Large intestine (tissue), 3 donors: ENCODE measurements at regions not wholly inside any gene's neighbourhood (a gene's known extent, or its start where the extent isn't known, plus 50 kb on each side); places are given as distances from the start of the nearest gene placed in this dataset.

ENCODE experiments used
- DNase-seq, 2 donors: peaks; one replicate each; pipeline versions ENCODE4 v3.0.0 to v3.0.0-alpha.2; 2013
- H3K27ac ChIP-seq: one replicate; pipeline ENCODE4 v1.5.1; 2013; ENCODE audit warnings: low read length
- H3K27me3 ChIP-seq: 2 replicates; pipeline ENCODE4 v1.6.1; 2013; ENCODE audit warnings: low read length; ENCODE audit not compliant: control insufficient read depth, insufficient read depth
- H3K36me3 ChIP-seq: 2 replicates; pipeline ENCODE4 v1.6.1; 2013; ENCODE audit warnings: low read length; ENCODE audit not compliant: control insufficient read depth, insufficient read depth
- H3K4me1 ChIP-seq: one replicate; pipeline ENCODE4 v1.6.1; 2013; ENCODE audit warnings: low read length; ENCODE audit not compliant: control insufficient read depth, insufficient read depth
- H3K4me3 ChIP-seq: one replicate; pipeline ENCODE4 v1.5.1; 2013; ENCODE audit warnings: low read length
- H3K9me3 ChIP-seq: one replicate; pipeline ENCODE4 v1.6.1; 2013; ENCODE audit warnings: mild to moderate bottlenecking, low read depth, low read length, moderate library complexity; ENCODE audit not compliant: control insufficient read depth
- WGBS: methylation state at CpG from one replicate; pipeline ENCODE4 v1.1.5; 2013; ENCODE audit warnings: low lambda C conversion rate; ENCODE audit not compliant: insufficient coverage; 5-methylcytosine and 5-hydroxymethylcytosine counted together

DNA sequence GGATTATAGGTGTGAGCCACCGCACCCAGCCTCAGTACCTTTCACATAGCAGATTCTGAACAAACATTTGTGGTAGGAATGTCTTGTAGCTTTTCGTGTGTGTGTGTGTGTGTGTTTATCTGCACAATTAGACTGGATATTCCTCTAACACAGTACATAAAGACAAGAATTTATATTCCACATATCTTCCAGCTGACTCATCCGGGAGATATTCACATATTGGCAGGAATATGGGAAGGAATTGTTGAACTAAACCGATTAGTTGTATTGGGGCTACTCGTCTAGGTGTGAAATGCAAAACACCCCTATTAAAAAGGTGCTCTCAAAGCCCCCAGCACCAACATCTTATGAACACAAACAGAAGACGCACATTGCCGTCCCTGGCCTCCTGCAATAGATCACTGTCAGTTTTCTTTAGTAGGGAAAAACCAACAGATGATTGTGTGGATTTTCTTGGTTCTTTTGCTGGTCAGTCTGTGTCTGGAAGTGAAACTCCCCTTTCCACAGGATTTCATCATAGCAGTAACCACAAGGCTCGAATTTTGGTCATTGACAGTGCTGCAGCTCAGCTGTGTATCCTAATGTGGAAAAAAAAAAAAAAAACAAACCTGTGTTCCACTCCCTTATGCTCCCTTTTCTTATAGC is 208.5 kb upstream of the ACVR2A start:
- DNase-seq: peak in 1 of 2 donors; percentile 17
- Histone ChIP-seq H3K36me3 (no peaks in the 10 kb centered on the region), H3K27me3 (no peaks in the 10 kb centered on the region), H3K27ac (peak overlapping the region; percentile 11), H3K4me3 (no peak overlapping the region), H3K9me3 (no peaks in the 10 kb centered on the region), H3K4me1 (peaks cover 8% of the 10 kb centered on the region)
- WGBS: 87% methylated on average over 3 of the region's 8 CpGs

DNA sequence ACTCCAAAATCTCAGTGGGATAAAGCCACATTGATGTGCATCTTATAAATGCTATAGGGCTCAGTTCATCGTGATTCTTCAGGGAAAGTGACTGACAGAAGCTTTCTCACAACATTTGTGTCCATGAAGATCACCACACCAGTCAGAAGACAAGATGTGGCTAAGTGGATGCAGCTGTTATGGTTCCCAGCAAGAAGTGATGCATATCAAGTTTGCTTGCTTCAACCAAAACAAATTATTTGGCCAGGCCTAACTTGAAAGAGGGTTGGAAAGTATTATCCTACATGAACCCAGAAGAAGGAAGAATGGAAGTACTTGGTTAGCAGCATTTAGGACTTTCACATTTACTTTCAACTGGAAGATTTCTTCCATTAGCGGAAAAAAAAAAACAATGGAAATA is 210.0 kb upstream of the ACVR2A start:
- no peak overlapping the region for H3K27ac ChIP-seq
- peaks cover 8% of the 10 kb centered on the region for H3K4me1 ChIP-seq
- no peaks in the 10 kb centered on the region for H3K36me3 ChIP-seq
- no CpG with 5 or more reads among the region's 2 CpGs for WGBS
- no peaks in the 10 kb centered on the region for H3K27me3 ChIP-seq
- no peaks in the 10 kb centered on the region for H3K9me3 ChIP-seq
- DNase-seq: no peak
- no peak overlapping the region for H3K4me3 ChIP-seq

DNA sequence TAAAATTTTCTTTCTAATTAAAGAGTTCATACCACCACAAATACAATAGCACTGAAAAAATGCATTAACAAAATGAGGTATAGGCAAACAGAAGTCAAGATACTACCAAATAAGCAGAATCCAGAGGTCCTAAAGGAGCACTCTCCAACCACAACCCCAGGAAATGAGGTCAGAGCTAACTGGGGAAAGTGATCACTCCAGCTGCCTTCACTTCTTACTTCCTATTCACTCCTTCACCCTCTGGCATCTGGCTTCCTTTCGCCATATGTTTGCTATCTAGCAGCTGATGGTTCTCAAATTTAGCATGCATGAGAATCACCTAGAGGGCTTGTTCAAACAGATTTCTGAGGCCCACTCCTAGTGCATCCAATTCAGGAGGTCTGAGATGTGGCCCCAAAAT is 212.6 kb upstream of the ACVR2A start:
- WGBS: 80% methylated on average over 1 of the region's 1 CpG
- no peak overlapping the region for H3K4me3 ChIP-seq
- H3K9me3 ChIP-seq: no peaks in the 10 kb centered on the region
- H3K27me3 ChIP-seq: no peaks in the 10 kb centered on the region
- peaks cover 8% of the 10 kb centered on the region for H3K4me1 ChIP-seq
- no peak overlapping the region for H3K27ac ChIP-seq
- DNase-seq: no peak
- H3K36me3 ChIP-seq: no peaks in the 10 kb centered on the region

DNA sequence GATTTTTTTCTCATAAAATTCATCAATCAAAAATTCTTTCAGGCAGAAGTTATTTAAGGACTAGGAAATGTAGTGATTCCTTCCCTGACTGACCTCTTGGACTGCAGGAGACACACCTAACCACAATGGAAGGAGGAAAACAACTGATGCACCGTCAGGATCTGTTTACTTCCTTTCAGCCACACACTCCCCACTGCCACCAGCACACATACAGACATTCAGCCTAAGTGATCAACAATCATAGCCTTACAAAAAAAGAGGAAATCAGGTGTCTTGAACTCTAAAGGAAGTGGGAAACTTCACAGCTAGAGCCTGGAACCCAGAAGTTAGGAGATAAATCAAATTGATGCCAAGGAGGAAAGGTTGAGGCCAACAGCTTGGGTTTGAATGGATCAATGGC is 213.5 kb upstream of the ACVR2A start:
- Histone ChIP-seq H3K4me3 (no peak overlapping the region), H3K9me3 (no peaks in the 10 kb centered on the region), H3K27me3 (no peaks in the 10 kb centered on the region), H3K36me3 (no peaks in the 10 kb centered on the region), H3K4me1 (peaks cover 3% of the 10 kb centered on the region), H3K27ac (no peak overlapping the region)
- WGBS: no CpG with 5 or more reads among the region's 1 CpG
- peak in 1 of 2 donors; percentile 9 for DNase-seq

DNA sequence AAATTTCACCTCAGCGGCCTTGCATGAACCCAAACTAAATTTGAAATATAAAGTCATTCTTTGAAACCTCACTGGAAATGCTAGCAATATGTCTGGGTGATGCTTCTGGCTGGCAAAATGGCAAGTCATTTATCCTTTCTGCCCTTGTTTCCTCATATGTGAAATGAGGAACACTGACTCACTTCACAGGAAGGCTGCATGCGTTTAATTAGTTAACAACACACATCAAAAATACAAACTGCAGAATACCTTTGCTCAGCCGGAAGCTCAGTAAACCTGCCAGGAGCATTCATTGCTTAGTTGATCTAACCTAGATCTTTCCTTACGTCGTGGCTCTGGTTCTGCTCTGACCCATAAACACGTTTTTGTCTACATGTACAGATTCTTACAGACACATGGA is 214.2 kb upstream of the ACVR2A start:
- H3K4me3 ChIP-seq: no peak overlapping the region
- H3K27ac ChIP-seq: no peak overlapping the region
- no peaks in the 10 kb centered on the region for H3K36me3 ChIP-seq
- WGBS: 95% methylated on average over 3 of the region's 6 CpGs
- no peak for DNase-seq
- no peaks in the 10 kb centered on the region for H3K9me3 ChIP-seq
- H3K27me3 ChIP-seq: no peaks in the 10 kb centered on the region
- H3K4me1 ChIP-seq: peaks cover 3% of the 10 kb centered on the region

DNA sequence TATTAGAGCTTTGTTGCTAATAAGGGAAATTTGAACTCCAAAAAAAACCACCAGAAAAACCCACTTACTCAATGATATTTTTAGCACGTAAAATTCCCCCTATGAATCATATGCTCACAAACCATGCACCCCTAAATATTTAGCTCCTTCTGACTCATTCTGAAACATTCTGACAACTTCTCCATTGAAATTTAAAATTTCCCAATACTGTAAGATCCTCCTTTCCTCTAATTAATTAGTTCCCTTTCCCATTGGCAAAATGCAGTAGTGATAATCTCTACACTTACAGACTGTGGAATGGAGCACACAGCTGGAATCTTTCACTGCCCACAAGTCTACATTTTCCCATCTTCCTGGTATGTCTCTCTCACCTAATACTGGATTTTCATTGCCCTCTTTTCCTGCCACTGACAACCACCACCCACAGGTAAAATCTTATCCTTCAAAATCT is 215.8 kb upstream of the ACVR2A start:
- 100% methylated on average over 1 of the region's 1 CpG for WGBS
- no peaks in the 10 kb centered on the region for H3K9me3 ChIP-seq
- H3K27ac ChIP-seq: no peak overlapping the region
- no peaks in the 10 kb centered on the region for H3K36me3 ChIP-seq
- no peaks in the 10 kb centered on the region for H3K27me3 ChIP-seq
- no peak overlapping the region for H3K4me3 ChIP-seq
- no peak for DNase-seq
- no peaks in the 10 kb centered on the region for H3K4me1 ChIP-seq

DNA sequence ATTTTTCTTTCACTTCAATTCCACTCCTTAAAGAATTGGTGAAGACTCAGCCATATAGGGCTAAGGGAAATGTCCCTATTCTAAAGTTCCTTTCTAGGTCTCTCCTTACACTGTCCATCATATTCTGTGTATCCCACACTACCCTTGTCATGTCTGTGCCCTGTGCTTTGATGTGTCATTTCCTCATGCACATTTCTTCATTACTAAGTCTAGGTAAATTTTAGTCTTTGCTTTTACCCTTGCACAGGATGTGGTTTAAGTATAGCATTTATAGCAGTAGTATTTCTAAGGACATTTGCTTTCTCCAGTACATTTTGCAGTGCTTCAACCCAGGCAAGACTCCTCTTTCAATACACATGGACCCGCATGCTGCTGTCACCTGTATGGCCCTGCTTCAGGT is 221.5 kb upstream of the ACVR2A start:
- Histone ChIP-seq H3K4me1 (no peaks in the 10 kb centered on the region), H3K27ac (no peak overlapping the region), H3K27me3 (no peaks in the 10 kb centered on the region), H3K4me3 (no peak overlapping the region), H3K36me3 (no peaks in the 10 kb centered on the region), H3K9me3 (no peaks in the 10 kb centered on the region)
- no CpG with 5 or more reads among the region's 1 CpG for WGBS
- DNase-seq: no peak

DNA sequence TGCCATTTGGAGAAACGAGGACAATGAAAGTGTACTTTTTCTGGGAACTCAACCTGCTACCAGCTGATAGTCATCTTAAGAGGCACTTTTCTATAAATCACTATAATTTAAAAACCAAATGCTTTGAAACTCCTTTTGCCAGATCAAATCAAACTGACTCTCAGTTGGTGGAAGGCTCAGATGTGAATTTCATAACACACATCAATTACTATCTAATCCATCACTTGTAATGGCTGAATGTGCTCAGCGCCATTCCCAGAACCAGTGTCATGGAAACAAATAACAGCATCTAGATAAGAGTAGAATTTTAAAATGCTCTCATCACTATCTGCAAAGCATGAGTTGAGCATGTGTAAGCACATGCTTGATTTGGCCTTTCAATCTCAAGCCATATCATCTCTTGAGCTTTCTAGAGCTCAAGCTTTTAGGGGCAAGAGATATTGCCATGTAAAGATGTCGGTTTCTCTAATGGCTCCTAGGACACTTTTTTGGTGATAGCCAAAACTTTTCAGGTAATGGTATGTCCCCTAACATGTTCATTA is 223.1 kb upstream of the ACVR2A start:
- DNase-seq: no peak
- no CpG with 5 or more reads among the region's 3 CpGs for WGBS

DNA sequence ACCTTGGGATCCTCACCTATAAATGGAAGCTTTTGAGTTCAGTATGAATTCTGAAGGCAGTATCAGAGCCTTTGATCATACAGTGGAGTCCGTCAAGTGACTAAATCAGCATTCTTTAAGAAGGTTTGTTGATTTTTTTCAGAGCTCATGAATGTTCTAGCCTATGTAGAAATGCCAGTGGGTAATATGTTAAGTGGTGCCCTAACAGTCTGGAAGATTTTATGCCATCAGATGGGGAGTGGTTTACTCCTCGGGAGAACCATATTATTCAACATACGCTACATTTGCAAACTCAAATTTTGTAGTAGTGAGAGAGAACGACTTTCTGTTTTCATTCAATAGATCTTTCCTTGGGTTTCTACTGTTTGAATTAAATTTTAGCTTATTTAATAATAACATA is 225.0 kb upstream of the ACVR2A start:
- Histone ChIP-seq H3K36me3 (no peaks in the 10 kb centered on the region), H3K27ac (no peak overlapping the region), H3K9me3 (no peaks in the 10 kb centered on the region), H3K4me3 (no peak overlapping the region), H3K27me3 (no peaks in the 10 kb centered on the region), H3K4me1 (peaks cover 3% of the 10 kb centered on the region)
- DNase-seq: no peak
- WGBS: 100% methylated on average over 2 of the region's 4 CpGs

More for the DNA sequence above, 223.1 kb upstream of the ACVR2A start:
- no peak overlapping the region for H3K27ac ChIP-seq
- no peaks in the 10 kb centered on the region for H3K9me3 ChIP-seq
- no peaks in the 10 kb centered on the region for H3K4me1 ChIP-seq
- H3K27me3 ChIP-seq: no peaks in the 10 kb centered on the region
- H3K36me3 ChIP-seq: no peaks in the 10 kb centered on the region
- H3K4me3 ChIP-seq: no peak overlapping the region

DNA sequence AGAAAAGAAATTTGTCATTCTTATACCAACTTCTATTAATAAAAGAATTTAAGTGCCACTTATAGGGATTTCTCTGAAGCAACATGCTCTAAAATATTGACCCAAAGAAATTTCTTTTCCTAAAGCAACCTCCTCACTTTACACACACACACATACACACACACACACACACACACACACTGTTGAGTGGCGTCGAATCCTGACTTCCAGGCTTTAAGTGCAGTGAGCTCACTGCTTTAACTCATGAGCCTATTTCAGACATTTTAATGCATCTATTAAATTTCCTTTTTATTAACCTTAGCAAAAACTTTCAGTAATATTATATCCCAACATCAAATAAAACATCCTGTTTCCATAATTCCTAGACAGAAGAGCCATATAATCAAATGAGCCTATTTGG is 229.1 kb upstream of the ACVR2A start:
- Histone ChIP-seq H3K4me3 (no peak overlapping the region), H3K36me3 (no peaks in the 10 kb centered on the region), H3K27me3 (no peaks in the 10 kb centered on the region), H3K27ac (no peak overlapping the region), H3K9me3 (no peaks in the 10 kb centered on the region), H3K4me1 (peaks cover 7% of the 10 kb centered on the region)
- no peak for DNase-seq
- no CpG with 5 or more reads among the region's 2 CpGs for WGBS

DNA sequence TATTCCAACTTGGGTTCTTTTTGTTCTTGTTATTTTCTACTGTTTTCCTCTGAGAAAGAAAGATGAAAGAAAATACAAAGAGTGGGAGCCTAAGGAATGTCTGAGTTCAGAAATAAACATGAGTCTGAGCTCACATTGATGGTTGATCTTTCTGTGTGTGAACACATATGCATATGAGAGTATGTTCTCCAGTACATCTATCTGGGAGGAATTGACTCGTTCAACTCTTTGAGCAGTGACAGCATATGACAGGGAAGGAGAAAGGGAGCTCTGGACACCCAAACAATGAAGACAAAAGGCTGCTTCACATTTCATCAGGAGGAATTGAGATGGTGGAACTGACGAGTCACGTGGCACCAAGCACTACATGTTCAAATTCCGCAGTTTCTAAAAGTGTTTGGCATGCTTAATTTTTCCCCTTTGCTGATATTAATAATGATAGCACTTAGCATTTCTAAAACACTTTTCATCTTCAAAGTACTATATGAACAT is 229.8 kb upstream of the ACVR2A start:
- DNase-seq: no peak
- WGBS: 100% methylated on average over 1 of the region's 4 CpGs
- H3K36me3 ChIP-seq: no peaks in the 10 kb centered on the region
- no peaks in the 10 kb centered on the region for H3K27me3 ChIP-seq
- H3K27ac ChIP-seq: no peak overlapping the region
- peaks cover 7% of the 10 kb centered on the region for H3K4me1 ChIP-seq
- no peak overlapping the region for H3K4me3 ChIP-seq
- no peaks in the 10 kb centered on the region for H3K9me3 ChIP-seq
